Caco-2 (cell line): ENCODE measurements at regions not wholly inside any gene's neighbourhood (a gene's known extent, or its start where the extent isn't known, plus 50 kb on each side); places are given as distances from the start of the nearest gene placed in this dataset.
A peak's percentile ranks its signal among the peaks of the same experiment; 100 is the strongest.

Experiments
- BruUV-seq: library from RNA; stranded (reverse); fragments of 400-500 nt; replicated peaks from 2 replicates; lab custom pipeline; 2021; lab: Mats Ljungman, UMichigan
- CTCF ChIA-PET: fragments of 300-600 bp; sonication (Branson Sonifier 250); formaldehyde crosslinking; loops from one replicate; lab custom pipeline; 2022; ENCODE audit warnings: antibody characterized with exemption; lab: Charles Lee
- POLR2A ChIA-PET: fragments of 300-600 bp; sonication (Branson Sonifier 250); formaldehyde crosslinking; loops from one replicate; lab custom pipeline; 2022; ENCODE audit warnings: antibody characterized with exemption; lab: Charles Lee
- DNase-seq, 2 experiments: peaks; one replicate each; pipeline versions ENCODE4 v3.0.0 to v3.0.0-alpha.2; 2020 to 2022
- H3K27me3 ChIP-seq: replicated peaks from 2 replicates; pipeline ENCODE4 v1.6.0; 2011; ENCODE audit warnings: low read length; ENCODE audit not compliant: control insufficient read depth, insufficient read depth
- H3K36me3 ChIP-seq: 2 replicates; pipeline ENCODE4 v1.5.1; 2011; ENCODE audit warnings: low read length; ENCODE audit not compliant: control insufficient read depth, insufficient read depth
- H3K4me1 ChIP-seq: fragments of 250-450 bp; sonication (Bioruptor Pico); 2 replicates; pipeline ENCODE4 v1.5.1; 2020; ENCODE audit warnings: mild to moderate bottlenecking
- H3K4me3 ChIP-seq: 2 replicates; pipeline ENCODE4 v1.5.1; 2011; ENCODE audit warnings: low read depth, mild to moderate bottlenecking, control low read depth, low read length
- H3K9me3 ChIP-seq: fragments of 250-450 bp; sonication (Bioruptor Pico); 2 replicates; pipeline ENCODE4 v1.5.1; 2020; ENCODE audit warnings: mild to moderate bottlenecking, moderate library complexity
- H3K27ac Mint-ChIP-seq: one replicate; pipeline ENCODE4 v1.8.0; 2022; ENCODE audit warnings: mixed read lengths; ENCODE audit not compliant: unreplicated experiment
- H3K27me3 Mint-ChIP-seq: one replicate; pipeline ENCODE4 v1.8.0; 2022; ENCODE audit warnings: mixed read lengths; ENCODE audit not compliant: insufficient read depth, unreplicated experiment
- H3K36me3 Mint-ChIP-seq: one replicate; pipeline ENCODE4 v1.8.0; 2022; ENCODE audit warnings: mild to moderate bottlenecking, mixed read lengths; ENCODE audit not compliant: insufficient read depth, unreplicated experiment
- H3K4me1 Mint-ChIP-seq: one replicate; pipeline ENCODE4 v1.8.0; 2022; ENCODE audit warnings: low read depth, mixed read lengths; ENCODE audit not compliant: unreplicated experiment
- H3K4me3 Mint-ChIP-seq: one replicate; pipeline ENCODE4 v1.8.0; 2022; ENCODE audit warnings: mild to moderate bottlenecking, moderate library complexity, mixed read lengths; ENCODE audit not compliant: unreplicated experiment
- H3K9me3 Mint-ChIP-seq: one replicate; pipeline ENCODE4 v1.8.0; 2022; ENCODE audit warnings: mixed read lengths; ENCODE audit not compliant: unreplicated experiment
- CTCF ChIP-seq, 2 experiments: fragments of 200-600 bp in 1 of 2; IDR thresholded peaks; 1 replicate in 1 of 2; 2 replicates in 1 of 2; pipeline versions ENCODE4 v1.5.1 to v1.8.0; 2011 to 2022; ENCODE audit warnings: antibody characterized with exemption in 1 of 2, control low read depth in 1 of 2, inconsistent platforms in 1 of 2, low read depth in 1 of 2, low read length in 1 of 2, mild to moderate bottlenecking in 1 of 2, moderate library complexity in 1 of 2; ENCODE audit not compliant: insufficient read depth in 1 of 2, severe bottlenecking in 1 of 2, unreplicated experiment in 1 of 2
- intact Hi-C: fragments of 100-400 bp; cut with micrococcal nuclease; formaldehyde crosslinking; loops from one replicate; pipeline ENCODE4 v1.10.0; 2022; ENCODE audit not compliant: unreplicated experiment

GRCh38 chr3:28718074-28718849 is 369.6 kb upstream of the AZI2 start:
- H3K4me1 Mint-ChIP-seq, result no peaks in the 10 kb centered on the region
- no peaks in the 10 kb centered on the region for H3K36me3 Mint-ChIP-seq
- POLR2A ChIA-PET, result no interaction called here
- intact Hi-C loops, result no loop called here
- H3K9me3 Mint-ChIP-seq, result no peaks in the 10 kb centered on the region
- no peak overlapping the region for H3K27ac Mint-ChIP-seq
- no peak overlapping the region for H3K4me3 Mint-ChIP-seq
- H3K4me1 ChIP-seq, result no peaks in the 10 kb centered on the region
- H3K4me3 ChIP-seq, result no peak overlapping the region
- TF ChIP-seq CTCF (IDR thresholded peaks at IDR 0.05; ENCODE audit: insufficient read depth in 1 of 2, low read depth in 1 of 2, low read length in 1 of 2, severe bottlenecking in 1 of 2, unreplicated experiment in 1 of 2), result no peak
- H3K9me3 ChIP-seq, result no peaks in the 10 kb centered on the region
- no peak for DNase-seq
- no peaks in the 10 kb centered on the region for H3K27me3 Mint-ChIP-seq
- H3K36me3 ChIP-seq, result no peaks in the 10 kb centered on the region
- CTCF ChIA-PET, result no interaction called here
- no TSS peak for BruUV-seq
- no peaks in the 10 kb centered on the region for H3K27me3 ChIP-seq

- ChIA-PET CTCF (interaction anchor here (0.6 to 2.6 kb wide), 2 partner anchors 9 to 59 kb away, joined by 3 to 15 read pairs; no protein-coding TSS in a partner anchor), POLR2A (no interaction called here)
- H3K27me3 ChIP-seq, result no peaks in the 10 kb centered on the region
- intact Hi-C loops, result loop anchor here (1.0 kb wide), 3 partner anchors 53 to 251 kb away; no protein-coding TSS in a partner anchor
- no TSS peak for BruUV-seq
- H3K36me3 Mint-ChIP-seq, result no peaks in the 10 kb centered on the region
- H3K4me1 ChIP-seq, result no peaks in the 10 kb centered on the region; the same call in 1 of the 2 replicates
- H3K4me3 ChIP-seq, result no peak overlapping the region
- no peak overlapping the region for H3K4me3 Mint-ChIP-seq
- H3K36me3 ChIP-seq, result no peaks in the 10 kb centered on the region
- no peak overlapping the region for H3K27ac Mint-ChIP-seq
- TF ChIP-seq CTCF (IDR thresholded peaks at IDR 0.05; ENCODE audit: insufficient read depth in 1 of 2, low read depth in 1 of 2, low read length in 1 of 2, severe bottlenecking in 1 of 2, unreplicated experiment in 1 of 2), result peak; percentile 36 to 68
- no peaks in the 10 kb centered on the region for H3K4me1 Mint-ChIP-seq
- peak; percentile 54 to 66 for DNase-seq
- H3K27me3 Mint-ChIP-seq, result no peaks in the 10 kb centered on the region
- H3K9me3 Mint-ChIP-seq, result no peaks in the 10 kb centered on the region
- no peaks in the 10 kb centered on the region for H3K9me3 ChIP-seq
Observed at GRCh38 chr3:28726840-28727239, 378.2 kb upstream of the AZI2 start.

GRCh38 chr3:28727307-28727706 is 378.7 kb upstream of the AZI2 start:
- intact Hi-C loops, result loop anchor here (1.0 kb wide), 3 partner anchors 53 to 251 kb away; no protein-coding TSS in a partner anchor
- DNase-seq, result no peak

More at GRCh38 chr3:28727307-28727706, 378.7 kb upstream of the AZI2 start:
- H3K36me3 Mint-ChIP-seq, result no peaks in the 10 kb centered on the region
- no peak overlapping the region for H3K27ac Mint-ChIP-seq
- Histone ChIP-seq H3K4me1 (no peaks in the 10 kb centered on the region; the same call in 1 of the 2 replicates), H3K36me3 (no peaks in the 10 kb centered on the region), H3K9me3 (no peaks in the 10 kb centered on the region), H3K4me3 (no peak overlapping the region), H3K27me3 (no peaks in the 10 kb centered on the region)
- BruUV-seq, result no TSS peak
- TF ChIP-seq CTCF (IDR thresholded peaks at IDR 0.05; ENCODE audit: insufficient read depth in 1 of 2, low read depth in 1 of 2, low read length in 1 of 2, severe bottlenecking in 1 of 2, unreplicated experiment in 1 of 2), result no peak
- H3K4me1 Mint-ChIP-seq, result no peaks in the 10 kb centered on the region
- no peak overlapping the region for H3K4me3 Mint-ChIP-seq
- no peaks in the 10 kb centered on the region for H3K9me3 Mint-ChIP-seq
- no peaks in the 10 kb centered on the region for H3K27me3 Mint-ChIP-seq
- ChIA-PET POLR2A (no interaction called here), CTCF (interaction anchor here (0.6 to 2.6 kb wide), 2 partner anchors 8 to 60 kb away, joined by 3 to 15 read pairs; no protein-coding TSS in a partner anchor)
